HCT116 (cell line): ENCODE measurements at regions not wholly inside any gene's neighbourhood (a gene's known extent, or its start where the extent isn't known, plus 50 kb on each side); places are given as distances from the start of the nearest gene placed in this dataset.

Experiments
- ATAC-seq: fragments of 200-7000 bp; cut with Tn5 transposase; 2 replicates; pipeline ENCODE4 v1.9.1; 2020; ENCODE audit warnings: mild to moderate bottlenecking, moderate library complexity
- BruUV-seq: library from RNA; stranded (reverse); fragments of 400-500 nt; replicated peaks from 2 replicates; lab custom pipeline; 2021; lab: Mats Ljungman, UMichigan
- CTCF ChIA-PET: fragments of 300-600 bp; sonication (Branson Sonifier 250); formaldehyde crosslinking; loops from one replicate; lab custom pipeline; 2021; ENCODE audit warnings: antibody characterized with exemption; lab: Charles Lee
- POLR2A ChIA-PET: fragments of 300-600, 350-600 bp; sonication (Branson Sonifier 250); formaldehyde crosslinking; loops from one replicate; lab custom pipeline; 2021; ENCODE audit warnings: antibody characterized with exemption; lab: Charles Lee
- RAD21 ChIA-PET, 2 experiments: fragments of 300-600 bp; sonication (Branson Sonifier 250); formaldehyde crosslinking; loops; one replicate each; lab custom pipeline; 2023; ENCODE audit warnings: low total read pairs in 2 of 2; ENCODE audit not compliant: uncharacterized antibody in 2 of 2, unreplicated experiment in 2 of 2, low non-redundant PET in 1 of 2; lab: Charles Lee
- DNase-seq: peaks from one replicate; pipeline ENCODE4 v3.0.0-alpha.2; 2010; ENCODE audit warnings: low read depth, low spot score
- H2AFZ ChIP-seq: fragments of 200-600 bp; shearing (Covaris generic), sonication (generic); 2 replicates; pipeline ENCODE4 v1.6.1; 2017; ENCODE audit warnings: low read depth, mixed run types, mixed read lengths, antibody characterized with exemption, low read length; ENCODE audit not compliant: poor library complexity, severe bottlenecking
- H3K27ac ChIP-seq: 2 replicates; pipeline ENCODE4 v1.5.1; 2012; ENCODE audit warnings: low read depth, low read length
- H3K27me3 ChIP-seq: fragments of 200-600 bp; sonication (generic); 2 replicates; pipeline ENCODE4 v1.6.1; 2016; ENCODE audit warnings: mixed run types, low read length, mixed read lengths; ENCODE audit not compliant: insufficient read depth
- H3K36me3 ChIP-seq, 2 experiments: fragments of 200-500 bp in 1 of 2; fragments of 200-600 bp in 1 of 2; sonication (Bioruptor generic) in 1 of 2; sonication (generic) in 1 of 2; 2 replicates each; pipeline versions ENCODE4 v1.5.1 to v1.6.1; 2014 to 2016; ENCODE audit warnings: low read length in 2 of 2, inconsistent platforms in 1 of 2, mixed read lengths in 1 of 2, mixed run types in 1 of 2; ENCODE audit not compliant: insufficient read depth in 2 of 2, control insufficient read depth in 1 of 2
- H3K4me1 ChIP-seq, 2 experiments: fragments of 200-600 bp in 1 of 2; sonication (generic) in 1 of 2; 2 replicates each; pipeline versions ENCODE4 v1.5.1 to v1.6.1; 2012 to 2017; ENCODE audit warnings: low read length in 2 of 2, inconsistent platforms in 1 of 2, mild to moderate bottlenecking in 1 of 2, mixed read lengths in 1 of 2, mixed run types in 1 of 2, moderate library complexity in 1 of 2; ENCODE audit not compliant: insufficient read depth in 2 of 2, control insufficient read depth in 1 of 2
- H3K4me2 ChIP-seq: fragments of 200-600 bp; sonication (generic); 2 replicates; pipeline ENCODE4 v1.6.1; 2017; ENCODE audit warnings: mixed run types, low read length, mixed read lengths
- H3K4me3 ChIP-seq, 2 experiments: fragments of 200-600 bp in 1 of 2; sonication (generic) in 1 of 2; replicated peaks in 1 of 2; 2 replicates each; pipeline ENCODE4 v1.5.1; 2011 to 2016; ENCODE audit warnings: low read length in 2 of 2, control low read depth in 1 of 2, low read depth in 1 of 2, mild to moderate bottlenecking in 1 of 2, mixed read lengths in 1 of 2, mixed run types in 1 of 2
- H3K79me2 ChIP-seq: fragments of 200-600 bp; sonication (generic); 2 replicates; pipeline ENCODE4 v1.6.1; 2017; ENCODE audit warnings: mild to moderate bottlenecking, mixed run types, low read length, moderate library complexity, mixed read lengths; ENCODE audit not compliant: insufficient read depth
- H3K9ac ChIP-seq: fragments of 200-600 bp; sonication (generic); 2 replicates; pipeline ENCODE4 v1.6.1; 2016; ENCODE audit warnings: low read length, mixed read lengths
- H3K9me2 ChIP-seq: fragments of 200-600 bp; sonication (generic), shearing (Covaris generic); 2 replicates; pipeline ENCODE4 v1.6.1; 2017; ENCODE audit warnings: mixed run types, mild to moderate bottlenecking, moderate library complexity; ENCODE audit not compliant: insufficient read depth
- H3K9me3 ChIP-seq, 2 experiments: fragments of 200-500 bp in 1 of 2; fragments of 200-600 bp in 1 of 2; sonication (Bioruptor generic) in 1 of 2; sonication (generic) in 1 of 2; 2 replicates each; pipeline ENCODE4 v1.6.1; 2014 to 2017; ENCODE audit warnings: low read length in 2 of 2, mixed read lengths in 2 of 2, inconsistent platforms in 1 of 2, low read depth in 1 of 2, mild to moderate bottlenecking in 1 of 2, mixed run types in 1 of 2, moderate library complexity in 1 of 2; ENCODE audit not compliant: control insufficient read depth in 1 of 2, insufficient read depth in 1 of 2
- H4K20me1 ChIP-seq: fragments of 200-600 bp; sonication (generic), shearing (Covaris generic); 2 replicates; pipeline ENCODE4 v1.6.1; 2017; ENCODE audit warnings: mixed run types, mild to moderate bottlenecking, moderate library complexity; ENCODE audit not compliant: insufficient read depth
- EZH2phosphoT487 ChIP-seq: fragments of 200-600 bp; IDR thresholded peaks from 2 replicates; pipeline ENCODE4 v1.6.1; 2018; ENCODE audit warnings: antibody characterized with exemption, borderline replicate concordance
- MAX ChIP-seq: IDR thresholded peaks from 2 replicates; pipeline ENCODE4 v1.6.1; 2012
- POLR2AphosphoS5 ChIP-seq: IDR thresholded peaks from 2 replicates; pipeline ENCODE4 v1.6.1; 2011; ENCODE audit warnings: mild to moderate bottlenecking, low read depth, low read length, moderate library complexity
- RAD21 ChIP-seq: IDR thresholded peaks from 2 replicates; pipeline ENCODE4 v1.6.1; 2012; ENCODE audit warnings: low read depth, mild to moderate bottlenecking
- SIN3A ChIP-seq: IDR thresholded peaks from 2 replicates; pipeline ENCODE4 v1.6.1; 2012; ENCODE audit warnings: low read depth
- SRF ChIP-seq: IDR thresholded peaks from 2 replicates; pipeline ENCODE4 v1.6.1; 2012; ENCODE audit warnings: low read depth
- TCF7L2 ChIP-seq: IDR thresholded peaks from 2 replicates; pipeline ENCODE4 v1.7.0; 2011; ENCODE audit warnings: borderline replicate concordance, inconsistent platforms; ENCODE audit not compliant: insufficient read depth, insufficient read length; ENCODE audit errors: extremely low read depth
- ZBTB33 ChIP-seq: IDR thresholded peaks from 2 replicates; pipeline ENCODE4 v1.6.1; 2011; ENCODE audit warnings: mild to moderate bottlenecking, low read length, moderate library complexity; ENCODE audit not compliant: insufficient replicate concordance; ENCODE audit errors: extremely low read depth
- ZFX ChIP-seq: fragments of 450-650 bp; IDR thresholded peaks from 2 replicates; pipeline ENCODE4 v1.6.1; 2017
- intact Hi-C: fragments of 100-400 bp; cut with micrococcal nuclease; formaldehyde crosslinking; loops from 2 replicates; pipeline ENCODE4 v1.10.0; 2022

DNA sequence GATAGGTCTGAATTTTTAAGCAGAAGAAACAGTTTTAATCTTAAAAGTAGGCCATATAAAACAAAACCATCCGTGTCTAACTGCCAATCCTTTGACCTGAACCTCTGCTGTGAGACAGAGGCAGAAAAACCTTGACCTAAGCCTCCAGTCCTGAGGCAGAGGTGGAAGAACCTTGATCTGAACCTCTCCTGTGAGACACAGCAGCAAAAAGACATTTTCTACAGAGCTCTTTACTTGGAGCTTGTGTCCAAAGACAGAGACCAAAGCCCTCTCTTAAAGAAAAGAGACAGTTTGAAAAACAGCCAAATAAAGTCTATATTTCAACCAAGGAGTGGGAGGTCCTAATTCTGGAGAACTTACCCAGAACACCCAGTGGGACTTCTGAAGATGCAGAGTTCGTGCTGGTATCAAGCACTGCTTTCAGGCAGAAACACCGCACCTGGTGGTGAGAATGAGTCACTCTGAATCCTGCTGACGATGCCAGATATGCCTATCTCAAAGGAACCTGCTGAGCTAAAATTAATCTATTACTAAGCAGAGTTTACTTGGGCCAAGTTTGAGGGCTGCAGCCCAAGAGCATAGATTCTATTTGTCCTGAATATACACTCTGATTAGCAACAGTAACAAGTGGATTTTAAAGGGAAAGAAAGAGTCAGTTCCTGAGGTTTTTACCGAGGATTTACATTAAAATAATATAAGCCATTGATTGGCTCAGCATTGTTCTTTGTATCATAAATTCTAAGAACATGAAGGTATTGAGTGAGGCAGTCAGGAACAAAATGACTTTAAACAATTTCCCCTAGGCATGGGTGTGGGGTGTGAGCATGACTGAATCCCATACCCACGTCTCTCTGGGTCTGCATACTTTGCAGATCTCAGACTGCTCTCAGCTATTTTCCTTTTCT is 806.4 kb downstream of the TRIB2 start:
- POLR2A ChIA-PET: no interaction called here
- no peak for ATAC-seq

More for the DNA sequence above, 806.4 kb downstream of the TRIB2 start:
- Histone ChIP-seq H3K9ac (no peak overlapping the region), H3K9me3 (peaks cover 6 to 14% of the 10 kb centered on the region in 2 experiments; a peak in 2 of 4 replicates), H3K4me3 (no peak overlapping the region), H3K79me2 (no peaks in the 10 kb centered on the region), H3K27me3 (no peaks in the 10 kb centered on the region), H3K4me2 (no peak overlapping the region), H4K20me1 (no peaks in the 10 kb centered on the region), H3K9me2 (no peaks in the 10 kb centered on the region), H2AFZ (no peak overlapping the region), H3K27ac (no peak overlapping the region), H3K36me3 (no peaks in the 10 kb centered on the region), H3K4me1 (no peaks in the 10 kb centered on the region)
- TF ChIP-seq POLR2AphosphoS5 (no peak), EZH2phosphoT487 (no peak), MAX (no peak), TCF7L2 (no peak), ZBTB33 (no peak), ZFX (no peak), SRF (no peak), RAD21 (no peak), SIN3A (no peak)
- ChIA-PET RAD21 (no interaction called here), CTCF (no interaction called here)
- BruUV-seq: no TSS peak
- intact Hi-C loops: no loop called here
- DNase-seq: no peak
